Esophagus muscularis mucosa (tissue), 3 donors: ENCODE measurements at regions not wholly inside any gene's neighbourhood (a gene's known extent, or its start where the extent isn't known, plus 50 kb on each side); places are given as distances from the start of the nearest gene placed in this dataset.

ENCODE experiments used
- CTCF ChIP-seq, 3 experiments: fragments of 200-600 bp in 2 of 3; fragments of 450-650 bp in 1 of 3; sonication (generic) in 2 of 3; IDR thresholded peaks; one replicate each; pipeline ENCODE4 v1.5.1; 2017 to 2019; ENCODE audit warnings: antibody characterized with exemption in 3 of 3, mild to moderate bottlenecking in 2 of 3, moderate library complexity in 1 of 3
- POLR2A ChIP-seq: fragments of 450-650 bp; IDR thresholded peaks from one replicate; pipeline ENCODE4 v1.6.1; 2017; ENCODE audit warnings: antibody characterized with exemption, moderate library complexity, mild to moderate bottlenecking, low read depth

- TF ChIP-seq CTCF (IDR thresholded peaks at IDR 0.05), result no peak
- no peak for TF ChIP-seq POLR2A
Measured at GRCh38 chr4:4730249-4730648, 129.2 kb upstream of the MSX1 start.
